Neural cell (in vitro differentiated cells): ENCODE measurements at regions not wholly inside any gene's neighbourhood (a gene's known extent, or its start where the extent isn't known, plus 50 kb on each side); places are given as distances from the start of the nearest gene placed in this dataset.

ENCODE experiments used
- H2AFZ ChIP-seq: fragments of 200-600, 300-800 bp; sonication (generic), shearing (Covaris generic); 2 replicates; pipeline ENCODE4 v1.6.0; 2014; ENCODE audit warnings: low read depth, mild to moderate bottlenecking, antibody characterized with exemption, low read length, moderate library complexity
- H3F3A ChIP-seq: fragments of 200-600 bp; shearing (Covaris generic); 2 replicates; pipeline ENCODE4 v1.6.1; 2016; ENCODE audit warnings: mild to moderate bottlenecking, moderate library complexity, mixed read lengths, antibody characterized with exemption, low read length; ENCODE audit not compliant: insufficient read depth, poor library complexity, severe bottlenecking
- H3K27ac ChIP-seq: fragments of 200-600, 300-800 bp; sonication (generic), shearing (Covaris generic); 2 replicates; pipeline ENCODE4 v1.5.1; 2014; ENCODE audit warnings: mild to moderate bottlenecking, low read length, moderate library complexity
- H3K27me3 ChIP-seq: fragments of 300-800, 200-600 bp; sonication (generic), shearing (Covaris generic); 2 replicates; pipeline ENCODE4 v1.6.0; 2014; ENCODE audit warnings: mild to moderate bottlenecking, low read depth, low read length, moderate library complexity; ENCODE audit not compliant: insufficient read depth
- H3K36me3 ChIP-seq: fragments of 300-800, 200-600 bp; sonication (generic), shearing (Covaris generic); 2 replicates; pipeline ENCODE4 v1.5.1; 2014; ENCODE audit warnings: mild to moderate bottlenecking, antibody characterized with exemption, low read length, moderate library complexity; ENCODE audit not compliant: insufficient read depth
- H3K4me2 ChIP-seq: fragments of 300-800, 200-600 bp; sonication (generic), shearing (Covaris generic); 2 replicates; pipeline ENCODE4 v1.6.0; 2014; ENCODE audit warnings: mild to moderate bottlenecking, low read length
- H3K4me3 ChIP-seq: fragments of 300-800, 200-600 bp; sonication (generic), shearing (Covaris generic); 2 replicates; pipeline ENCODE4 v1.5.1; 2014; ENCODE audit warnings: mild to moderate bottlenecking, low read length, moderate library complexity
- H3K79me2 ChIP-seq: fragments of 200-600 bp; shearing (Covaris generic); replicated peaks from 2 replicates; pipeline ENCODE4 v1.6.0; 2014; ENCODE audit warnings: mild to moderate bottlenecking, low read length, moderate library complexity; ENCODE audit not compliant: insufficient read depth
- H3K9ac ChIP-seq: fragments of 300-800, 200-600 bp; sonication (generic), shearing (Covaris generic); 2 replicates; pipeline ENCODE4 v1.6.1; 2016; ENCODE audit warnings: mild to moderate bottlenecking, low read length, mixed read lengths
- H3K9me2 ChIP-seq: fragments of 200-600 bp; shearing (Covaris generic); 2 replicates; pipeline ENCODE4 v1.6.1; 2016; ENCODE audit warnings: mild to moderate bottlenecking, low read length, mixed read lengths; ENCODE audit not compliant: insufficient read depth
- H3K9me3 ChIP-seq: fragments of 200-600, 300-800 bp; sonication (generic), shearing (Covaris generic); 2 replicates; pipeline ENCODE4 v1.6.1; 2016; ENCODE audit warnings: mild to moderate bottlenecking, mixed run types, low read length, moderate library complexity, mixed read lengths
- H4K20me1 ChIP-seq: fragments of 200-600 bp; shearing (Covaris generic); 2 replicates; pipeline ENCODE4 v1.6.1; 2016; ENCODE audit warnings: mild to moderate bottlenecking, mixed run types; ENCODE audit not compliant: insufficient read depth
- EP300 ChIP-seq: fragments of 450-650 bp; conservative IDR thresholded peaks from 2 replicates; pipeline ENCODE4 v1.6.1; 2014; ENCODE audit warnings: antibody characterized with exemption, mild to moderate bottlenecking, moderate library complexity; ENCODE audit not compliant: poor library complexity, severe bottlenecking
- RAD21 ChIP-seq: fragments of 450-650 bp; conservative IDR thresholded peaks from 2 replicates; pipeline ENCODE4 v1.6.1; 2014; ENCODE audit warnings: antibody characterized with exemption, mild to moderate bottlenecking, moderate library complexity
- SMC3 ChIP-seq: fragments of 450-650 bp; conservative IDR thresholded peaks from 2 replicates; pipeline ENCODE4 v1.6.1; 2014; ENCODE audit warnings: antibody characterized with exemption, mild to moderate bottlenecking, moderate library complexity; ENCODE audit not compliant: poor library complexity
- TAF1 ChIP-seq: IDR thresholded peaks from 2 replicates; pipeline ENCODE4 v1.6.1; 2012; ENCODE audit warnings: low read depth
- TF ChIP-seq, protein P1 (sequence below): IDR thresholded peaks from 2 replicates; pipeline ENCODE4 v1.6.1; 2012; ENCODE audit warnings: borderline replicate concordance

DNA sequence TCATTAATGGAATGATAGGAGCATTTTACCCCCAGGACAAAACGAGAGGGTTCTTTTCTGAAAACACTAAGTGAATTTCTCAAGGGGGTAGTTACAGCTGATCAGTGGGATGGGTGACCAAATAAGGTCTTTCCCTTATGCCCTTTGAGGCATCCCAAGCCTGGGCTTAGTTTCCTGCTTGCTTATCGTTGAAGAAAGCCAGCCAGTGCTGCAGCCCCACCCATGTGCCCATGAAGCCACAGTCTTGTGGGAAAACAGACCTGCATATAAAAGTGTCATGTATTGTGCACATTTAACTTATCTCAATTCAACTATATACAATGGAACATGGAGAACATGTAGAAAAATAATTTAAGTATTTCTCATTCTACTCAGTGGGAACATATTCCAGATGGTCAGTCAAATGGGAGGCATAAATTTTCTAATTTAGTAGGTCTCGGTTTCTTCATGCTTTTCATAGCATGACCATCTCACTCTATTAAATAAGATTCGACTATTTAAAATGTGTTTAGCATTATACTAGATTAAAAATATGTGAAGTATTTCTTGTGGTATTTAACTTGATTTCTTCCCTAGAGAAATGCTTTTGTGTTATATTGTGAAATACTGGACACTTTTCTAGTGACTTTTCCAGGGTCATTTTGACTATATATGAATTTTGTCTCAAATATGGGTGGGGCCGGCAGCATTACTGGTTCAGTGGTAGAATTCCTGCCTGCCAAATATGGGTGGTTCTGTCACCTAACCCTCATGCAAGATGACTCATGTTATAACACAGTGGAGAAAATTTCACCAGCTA, 189.7 kb upstream of the SGCD start:
- Histone ChIP-seq H3K4me2 (no peak overlapping the region), H3K9ac (no peak overlapping the region), H3K27ac (no peak overlapping the region), H3F3A (no peaks in the 10 kb centered on the region), H3K36me3 (no peaks in the 10 kb centered on the region), H4K20me1 (no peaks in the 10 kb centered on the region), H3K9me3 (no peaks in the 10 kb centered on the region), H3K9me2 (no peaks in the 10 kb centered on the region), H3K27me3 (no peaks in the 10 kb centered on the region), H3K4me3 (no peak overlapping the region), H3K79me2 (no peaks in the 10 kb centered on the region), H2AFZ (no peak overlapping the region)
- no peak for TF ChIP-seq SMC3

DNA sequence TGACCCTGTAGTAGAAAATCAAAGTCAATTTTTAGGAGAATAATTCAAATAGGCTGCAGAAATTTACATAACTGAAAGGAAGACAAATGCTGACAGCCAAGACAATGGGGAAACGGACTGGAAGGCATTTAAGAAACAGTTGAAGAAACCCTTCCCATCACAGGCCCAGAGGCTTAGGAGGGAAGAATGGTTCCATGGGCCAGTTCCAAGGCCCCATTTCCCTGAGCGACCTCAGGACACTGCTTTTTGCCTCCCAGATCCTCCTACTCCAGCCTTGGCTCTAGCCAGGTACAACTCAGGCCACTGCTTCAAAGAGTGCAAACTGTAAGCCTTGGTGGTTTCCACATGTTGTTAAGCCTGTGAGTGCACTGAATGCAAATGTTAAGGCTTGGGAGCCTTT, 184.1 kb upstream of the SGCD start:
- H2AFZ ChIP-seq = no peak overlapping the region
- H3K9ac ChIP-seq = no peak overlapping the region
- H3K4me3 ChIP-seq = no peak overlapping the region
- H3K27ac ChIP-seq = no peak overlapping the region
- H3K9me2 ChIP-seq = no peaks in the 10 kb centered on the region
- no peaks in the 10 kb centered on the region for H3K79me2 ChIP-seq
- H3F3A ChIP-seq = no peaks in the 10 kb centered on the region
- TF ChIP-seq, protein P1, sequence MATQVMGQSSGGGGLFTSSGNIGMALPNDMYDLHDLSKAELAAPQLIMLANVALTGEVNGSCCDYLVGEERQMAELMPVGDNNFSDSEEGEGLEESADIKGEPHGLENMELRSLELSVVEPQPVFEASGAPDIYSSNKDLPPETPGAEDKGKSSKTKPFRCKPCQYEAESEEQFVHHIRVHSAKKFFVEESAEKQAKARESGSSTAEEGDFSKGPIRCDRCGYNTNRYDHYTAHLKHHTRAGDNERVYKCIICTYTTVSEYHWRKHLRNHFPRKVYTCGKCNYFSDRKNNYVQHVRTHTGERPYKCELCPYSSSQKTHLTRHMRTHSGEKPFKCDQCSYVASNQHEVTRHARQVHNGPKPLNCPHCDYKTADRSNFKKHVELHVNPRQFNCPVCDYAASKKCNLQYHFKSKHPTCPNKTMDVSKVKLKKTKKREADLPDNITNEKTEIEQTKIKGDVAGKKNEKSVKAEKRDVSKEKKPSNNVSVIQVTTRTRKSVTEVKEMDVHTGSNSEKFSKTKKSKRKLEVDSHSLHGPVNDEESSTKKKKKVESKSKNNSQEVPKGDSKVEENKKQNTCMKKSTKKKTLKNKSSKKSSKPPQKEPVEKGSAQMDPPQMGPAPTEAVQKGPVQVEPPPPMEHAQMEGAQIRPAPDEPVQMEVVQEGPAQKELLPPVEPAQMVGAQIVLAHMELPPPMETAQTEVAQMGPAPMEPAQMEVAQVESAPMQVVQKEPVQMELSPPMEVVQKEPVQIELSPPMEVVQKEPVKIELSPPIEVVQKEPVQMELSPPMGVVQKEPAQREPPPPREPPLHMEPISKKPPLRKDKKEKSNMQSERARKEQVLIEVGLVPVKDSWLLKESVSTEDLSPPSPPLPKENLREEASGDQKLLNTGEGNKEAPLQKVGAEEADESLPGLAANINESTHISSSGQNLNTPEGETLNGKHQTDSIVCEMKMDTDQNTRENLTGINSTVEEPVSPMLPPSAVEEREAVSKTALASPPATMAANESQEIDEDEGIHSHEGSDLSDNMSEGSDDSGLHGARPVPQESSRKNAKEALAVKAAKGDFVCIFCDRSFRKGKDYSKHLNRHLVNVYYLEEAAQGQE = no peak
- TF ChIP-seq TAF1 = no peak
- TF ChIP-seq RAD21 = no peak
- no peaks in the 10 kb centered on the region for H3K36me3 ChIP-seq
- H3K4me2 ChIP-seq = no peak overlapping the region
- peaks cover 9% of the 10 kb centered on the region for H3K9me3 ChIP-seq
- no peaks in the 10 kb centered on the region for H4K20me1 ChIP-seq
- H3K27me3 ChIP-seq = no peaks in the 10 kb centered on the region

DNA sequence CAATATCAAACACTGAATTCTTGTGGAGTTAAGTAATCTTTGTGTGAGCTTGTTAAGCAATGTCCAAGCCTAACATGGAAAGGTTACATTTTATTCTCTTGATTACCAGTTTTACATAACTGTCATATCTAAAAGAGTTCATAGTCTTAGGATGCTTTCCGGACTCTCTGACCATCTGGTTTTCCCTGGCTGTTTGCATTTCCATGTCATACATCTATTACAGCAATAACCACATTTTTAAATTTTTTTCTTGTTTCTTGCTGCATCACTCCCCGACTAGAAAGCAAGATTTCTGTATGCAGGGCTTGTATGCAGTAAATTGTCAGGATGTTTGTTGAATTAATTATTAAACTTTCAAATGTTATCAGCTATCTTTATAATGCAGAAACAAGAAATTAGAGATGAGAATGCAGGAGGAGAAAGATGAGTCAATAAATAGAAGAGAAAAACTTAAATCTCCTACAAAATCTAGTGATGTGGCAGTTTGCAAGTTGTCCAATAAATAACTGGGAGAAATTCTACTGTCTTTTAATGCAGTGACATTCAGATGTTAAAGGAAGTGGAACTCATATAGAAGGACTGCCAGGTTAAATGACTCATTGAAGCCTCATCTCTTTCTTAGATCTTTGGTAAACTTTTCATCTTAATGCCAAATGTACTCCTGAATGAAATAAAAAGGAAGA, 179.6 kb upstream of the SGCD start:
- Histone ChIP-seq H2AFZ (no peak overlapping the region), H3K27ac (no peak overlapping the region), H4K20me1 (no peaks in the 10 kb centered on the region), H3K4me2 (no peak overlapping the region), H3K36me3 (no peaks in the 10 kb centered on the region), H3K9ac (no peak overlapping the region), H3K27me3 (no peaks in the 10 kb centered on the region), H3F3A (no peaks in the 10 kb centered on the region), H3K4me3 (no peak overlapping the region), H3K9me2 (no peaks in the 10 kb centered on the region), H3K9me3 (peaks cover 9% of the 10 kb centered on the region), H3K79me2 (no peaks in the 10 kb centered on the region)
- TF ChIP-seq EP300 = no peak
